Loucy (cell line): ENCODE measurements at regions not wholly inside any gene's neighbourhood (a gene's known extent, or its start where the extent isn't known, plus 50 kb on each side); places are given as distances from the start of the nearest gene placed in this dataset.

Experiments
- H2AFZ ChIP-seq: fragments of 200-600 bp; sonication (generic); 2 replicates; pipeline ENCODE4 v1.6.0; 2016; ENCODE audit warnings: antibody characterized with exemption, mild to moderate bottlenecking, low read length, moderate library complexity
- H3F3A ChIP-seq: fragments of 200-600 bp; 2 replicates; pipeline ENCODE4 v1.6.0; 2016; ENCODE audit warnings: antibody characterized with exemption, low read depth, mild to moderate bottlenecking
- H3K27me3 ChIP-seq: fragments of 200-600 bp; sonication (generic); 2 replicates; pipeline ENCODE4 v1.6.1; 2014; ENCODE audit warnings: low read length, mild to moderate bottlenecking; ENCODE audit not compliant: insufficient read depth, poor library complexity, severe bottlenecking
- H3K36me3 ChIP-seq: fragments of 200-600 bp; sonication (generic); 2 replicates; pipeline ENCODE4 v1.6.1; 2016; ENCODE audit warnings: low read length; ENCODE audit not compliant: insufficient read depth
- H3K4me1 ChIP-seq: fragments of 200-600 bp; sonication (generic); 2 replicates; pipeline ENCODE4 v1.5.1; 2014; ENCODE audit warnings: low read length, mild to moderate bottlenecking; ENCODE audit not compliant: insufficient read depth, poor library complexity, severe bottlenecking
- H3K4me2 ChIP-seq: fragments of 200-600 bp; sonication (generic); 2 replicates; pipeline ENCODE4 v1.6.0; 2014; ENCODE audit warnings: antibody characterized with exemption, low read length, low read depth, mild to moderate bottlenecking; ENCODE audit not compliant: poor library complexity, severe bottlenecking
- H3K4me3 ChIP-seq: fragments of 200-600 bp; sonication (generic); 2 replicates; pipeline ENCODE4 v1.5.1; 2014; ENCODE audit warnings: low read length, mild to moderate bottlenecking, mixed read lengths; ENCODE audit not compliant: poor library complexity, severe bottlenecking
- H3K79me2 ChIP-seq: fragments of 200-600 bp; sonication (generic); 2 replicates; pipeline ENCODE4 v1.6.1; 2014; ENCODE audit warnings: low read length; ENCODE audit not compliant: insufficient read depth
- H3K9ac ChIP-seq: fragments of 200-600 bp; sonication (generic); 2 replicates; pipeline ENCODE4 v1.6.0; 2014; ENCODE audit warnings: mild to moderate bottlenecking, low read depth, low read length, moderate library complexity; ENCODE audit not compliant: poor library complexity, severe bottlenecking
- H3K9me2 ChIP-seq: fragments of 200-600 bp; sonication (generic); replicated peaks from 2 replicates; pipeline ENCODE4 v1.6.1; 2016; ENCODE audit warnings: low read depth, low read length, mixed read lengths
- H3K9me3 ChIP-seq: fragments of 200-600 bp; sonication (generic); 2 replicates; pipeline ENCODE4 v1.6.1; 2014; ENCODE audit warnings: mild to moderate bottlenecking, antibody characterized with exemption, low read length, low read depth; ENCODE audit not compliant: insufficient read depth
- H4K20me1 ChIP-seq: fragments of 200-600 bp; sonication (generic); 2 replicates; pipeline ENCODE4 v1.6.0; 2014; ENCODE audit warnings: antibody characterized with exemption, low read length, mild to moderate bottlenecking; ENCODE audit not compliant: insufficient read depth, poor library complexity, severe bottlenecking
- EZH2phosphoT487 ChIP-seq: fragments of 200-600 bp; IDR thresholded peaks from 2 replicates; pipeline ENCODE4 v1.6.1; 2018; ENCODE audit warnings: antibody characterized with exemption, mild to moderate bottlenecking, moderate library complexity, borderline replicate concordance
- TF ChIP-seq, protein P1 (sequence below): fragments of 200-600 bp; sonication (generic); conservative IDR thresholded peaks from 2 replicates; pipeline ENCODE4 v1.5.1; 2014; ENCODE audit warnings: mild to moderate bottlenecking, antibody characterized with exemption, low read length

DNA sequence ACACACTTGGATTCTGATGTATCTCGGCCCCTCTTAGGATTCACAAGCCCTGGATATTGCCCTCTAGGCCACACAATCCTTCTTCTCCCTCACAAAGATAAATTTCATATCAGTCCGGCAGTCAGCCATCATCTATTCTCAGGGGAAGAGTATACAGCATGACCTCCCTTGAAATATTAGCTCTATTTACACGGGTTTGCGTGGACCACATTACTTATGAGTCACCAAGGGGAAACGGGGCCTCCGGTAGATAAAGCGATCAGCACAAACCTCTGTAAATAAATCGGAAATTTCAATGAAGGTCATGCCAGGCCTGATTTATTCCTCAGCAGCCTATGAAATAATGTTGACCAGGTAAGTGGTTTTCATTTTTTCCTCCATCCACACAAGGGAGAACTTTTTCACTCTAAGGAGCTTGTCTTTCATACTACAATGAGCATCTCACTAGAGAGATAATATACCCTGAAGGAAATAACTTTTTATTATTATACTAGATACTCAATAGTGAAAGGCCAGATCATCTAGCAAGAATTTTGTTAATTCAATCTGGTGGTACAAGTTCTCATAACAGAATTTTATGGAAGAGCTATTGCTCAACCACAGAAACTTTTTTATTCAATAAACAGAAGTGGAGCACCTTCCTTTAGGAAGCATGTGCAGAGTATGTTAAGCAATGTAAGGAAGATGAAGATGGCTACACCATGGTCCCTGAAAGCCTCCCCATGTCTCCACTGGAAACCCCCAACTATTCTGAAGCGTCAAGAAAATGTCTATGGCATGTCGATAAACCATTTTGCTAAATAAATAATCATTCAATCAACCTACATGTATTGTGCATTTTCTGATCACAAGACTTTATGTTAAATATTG is 125.2 kb upstream of the PIK3C3 start:
- H3F3A ChIP-seq, result no peaks in the 10 kb centered on the region
- H3K9ac ChIP-seq, result no peak overlapping the region
- TF ChIP-seq, protein P1, sequence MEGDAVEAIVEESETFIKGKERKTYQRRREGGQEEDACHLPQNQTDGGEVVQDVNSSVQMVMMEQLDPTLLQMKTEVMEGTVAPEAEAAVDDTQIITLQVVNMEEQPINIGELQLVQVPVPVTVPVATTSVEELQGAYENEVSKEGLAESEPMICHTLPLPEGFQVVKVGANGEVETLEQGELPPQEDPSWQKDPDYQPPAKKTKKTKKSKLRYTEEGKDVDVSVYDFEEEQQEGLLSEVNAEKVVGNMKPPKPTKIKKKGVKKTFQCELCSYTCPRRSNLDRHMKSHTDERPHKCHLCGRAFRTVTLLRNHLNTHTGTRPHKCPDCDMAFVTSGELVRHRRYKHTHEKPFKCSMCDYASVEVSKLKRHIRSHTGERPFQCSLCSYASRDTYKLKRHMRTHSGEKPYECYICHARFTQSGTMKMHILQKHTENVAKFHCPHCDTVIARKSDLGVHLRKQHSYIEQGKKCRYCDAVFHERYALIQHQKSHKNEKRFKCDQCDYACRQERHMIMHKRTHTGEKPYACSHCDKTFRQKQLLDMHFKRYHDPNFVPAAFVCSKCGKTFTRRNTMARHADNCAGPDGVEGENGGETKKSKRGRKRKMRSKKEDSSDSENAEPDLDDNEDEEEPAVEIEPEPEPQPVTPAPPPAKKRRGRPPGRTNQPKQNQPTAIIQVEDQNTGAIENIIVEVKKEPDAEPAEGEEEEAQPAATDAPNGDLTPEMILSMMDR, result no peak
- no peak for TF ChIP-seq EZH2phosphoT487

GRCh38 chr18:41828137-41828536 is 126.9 kb upstream of the PIK3C3 start:
- Histone ChIP-seq H3F3A (no peaks in the 10 kb centered on the region), H3K9ac (no peak overlapping the region), H3K9me2 (no peaks in the 10 kb centered on the region), H3K36me3 (no peaks in the 10 kb centered on the region), H3K4me2 (no peak overlapping the region), H4K20me1 (no peaks in the 10 kb centered on the region), H3K4me1 (no peaks in the 10 kb centered on the region), H3K4me3 (no peak overlapping the region), H3K27me3 (no peaks in the 10 kb centered on the region), H3K79me2 (no peaks in the 10 kb centered on the region), H2AFZ (no peak overlapping the region), H3K9me3 (no peaks in the 10 kb centered on the region)
- TF ChIP-seq, protein P1, result no peak
- no peak for TF ChIP-seq EZH2phosphoT487

More for the DNA sequence above, 125.2 kb upstream of the PIK3C3 start:
- no peak overlapping the region for H2AFZ ChIP-seq
- no peaks in the 10 kb centered on the region for H3K79me2 ChIP-seq
- no peak overlapping the region for H3K4me2 ChIP-seq
- no peaks in the 10 kb centered on the region for H3K4me1 ChIP-seq
- no peak overlapping the region for H3K4me3 ChIP-seq
- H4K20me1 ChIP-seq, result no peaks in the 10 kb centered on the region
- no peaks in the 10 kb centered on the region for H3K27me3 ChIP-seq
- no peaks in the 10 kb centered on the region for H3K9me2 ChIP-seq
- no peaks in the 10 kb centered on the region for H3K9me3 ChIP-seq
- no peaks in the 10 kb centered on the region for H3K36me3 ChIP-seq

- Histone ChIP-seq H2AFZ (no peak overlapping the region), H3K9me2 (no peaks in the 10 kb centered on the region), H3K4me3 (no peak overlapping the region), H3F3A (no peaks in the 10 kb centered on the region), H3K9me3 (no peaks in the 10 kb centered on the region), H3K9ac (no peak overlapping the region), H3K27me3 (no peaks in the 10 kb centered on the region), H4K20me1 (no peaks in the 10 kb centered on the region), H3K36me3 (no peaks in the 10 kb centered on the region), H3K79me2 (no peaks in the 10 kb centered on the region), H3K4me1 (no peaks in the 10 kb centered on the region), H3K4me2 (no peak overlapping the region)
- TF ChIP-seq EZH2phosphoT487, result no peak
- TF ChIP-seq, protein P1, result no peak
These were observed 134.2 kb upstream of the PIK3C3 start for GRCh38 chr18:41820784-41821183.
